ENCODE measurements at regions not wholly inside any gene's neighbourhood (a gene's known extent, or its start where the extent isn't known, plus 50 kb on each side); places are given as distances from the start of the nearest gene placed in this dataset.
"Not testable (repeated sequence)": the region's sequence is repeated elsewhere in the genome, so short reads cannot be mapped to it uniquely, and the experiment has no call there.

GRCh38 chr4:52407545-52407944 is 251.6 kb downstream of the USP46 start:
- Histone ChIP-seq H3K79me1 (replicated peaks; ENCODE audit: low read length, poor library complexity, severe bottlenecking) (no peaks in the 10 kb centered on the region), H3K9me3 (ENCODE audit: control insufficient read depth, low read length) (no peaks in the 10 kb centered on the region), H3K4me1 (ENCODE audit: control insufficient read depth, insufficient read depth, low read depth, low read length) (no peaks in the 10 kb centered on the region), H3K4me2 (ENCODE audit: low read length, poor library complexity, severe bottlenecking) (no peak overlapping the region), H3K4me3 (ENCODE audit: insufficient read depth in 1 of 2, low read depth in 1 of 2, low read length in 2 of 2) (no peak overlapping the region), H2AK5ac (ENCODE audit: low read length, severe bottlenecking) (no peak overlapping the region), H3K14ac (ENCODE audit: low read length in 2 of 2) (no peak overlapping the region), H2BK15ac (ENCODE audit: low read depth, poor library complexity, severe bottlenecking) (no peak overlapping the region), H2BK120ac (ENCODE audit: low read depth, low read length) (no peak overlapping the region), H3K9ac (ENCODE audit: low read length) (no peak overlapping the region), H2BK5ac (ENCODE audit: low read depth, low read length, poor library complexity, severe bottlenecking) (no peak overlapping the region), H2AFZ (ENCODE audit: low read depth, low read length) (no peak overlapping the region), H3K4ac (ENCODE audit: low read depth in 1 of 2, low read length in 2 of 2) (no peak overlapping the region), H4K91ac (ENCODE audit: low read length) (no peak overlapping the region), H4K8ac (ENCODE audit: low read length) (no peak overlapping the region), H3K23ac (ENCODE audit: low read length in 2 of 2) (no peak overlapping the region), H2BK12ac (ENCODE audit: low read length in 2 of 2) (no peak overlapping the region), H3K18ac (ENCODE audit: low read depth in 1 of 2, low read length in 2 of 2) (no peak overlapping the region), H3K27me3 (ENCODE audit: control insufficient read depth in 1 of 2, insufficient read depth in 1 of 2, low read length in 2 of 2) (peaks cover 0 to 49% of the 10 kb centered on the region in 2 experiments), H3K27ac (ENCODE audit: low read length, poor library complexity, severe bottlenecking) (no peak overlapping the region), H3K36me3 (ENCODE audit: control insufficient read depth in 1 of 2, insufficient read depth in 2 of 2, low read depth in 1 of 2, low read length in 2 of 2) (no peaks in the 10 kb centered on the region)
- peak; percentile 44 for DNase-seq
- 38% methylated on average over 2 of the region's 4 CpGs for WGBS

- no peaks in the 10 kb centered on the region for H3K9me3 ChIP-seq (ENCODE audit: control insufficient read depth, low read length)
- H3K4ac ChIP-seq (ENCODE audit: low read depth in 1 of 2, low read length in 2 of 2): no peak overlapping the region
- no peak overlapping the region for H4K91ac ChIP-seq (ENCODE audit: low read length)
- no peak overlapping the region for H2BK15ac ChIP-seq (ENCODE audit: low read depth, poor library complexity, severe bottlenecking)
- 32% methylated on average over 1 of the region's 1 CpG for WGBS
- H2AFZ ChIP-seq (ENCODE audit: low read depth, low read length): no peak overlapping the region
- H3K79me1 ChIP-seq (replicated peaks; ENCODE audit: low read length, poor library complexity, severe bottlenecking): no peaks in the 10 kb centered on the region
- H3K14ac ChIP-seq (ENCODE audit: low read length in 2 of 2): no peak overlapping the region
- no peak overlapping the region for H3K23ac ChIP-seq (ENCODE audit: low read length in 2 of 2)
- no peak overlapping the region for H4K8ac ChIP-seq (ENCODE audit: low read length)
- H2AK5ac ChIP-seq (ENCODE audit: low read length, severe bottlenecking): no peak overlapping the region
- no peak overlapping the region for H3K9ac ChIP-seq (ENCODE audit: low read length)
- H2BK12ac ChIP-seq (ENCODE audit: low read length in 2 of 2): no peak overlapping the region
- H3K27ac ChIP-seq (ENCODE audit: low read length, poor library complexity, severe bottlenecking): no peak overlapping the region
- H2BK5ac ChIP-seq (ENCODE audit: low read depth, low read length, poor library complexity, severe bottlenecking): no peak overlapping the region
- H3K4me3 ChIP-seq (ENCODE audit: insufficient read depth in 1 of 2, low read depth in 1 of 2, low read length in 2 of 2): no peak overlapping the region
- no peak overlapping the region for H3K4me2 ChIP-seq (ENCODE audit: low read length, poor library complexity, severe bottlenecking)
- H2BK120ac ChIP-seq (ENCODE audit: low read depth, low read length): no peak overlapping the region
- H3K36me3 ChIP-seq (ENCODE audit: control insufficient read depth in 1 of 2, insufficient read depth in 2 of 2, low read depth in 1 of 2, low read length in 2 of 2): no peaks in the 10 kb centered on the region
- peaks cover 0 to 54% of the 10 kb centered on the region in 2 experiments for H3K27me3 ChIP-seq (ENCODE audit: control insufficient read depth in 1 of 2, insufficient read depth in 1 of 2, low read length in 2 of 2)
- DNase-seq: no peak
- H3K18ac ChIP-seq (ENCODE audit: low read depth in 1 of 2, low read length in 2 of 2): peak overlapping the region; percentile 30 to 43
- H3K4me1 ChIP-seq (ENCODE audit: control insufficient read depth, insufficient read depth, low read depth, low read length): no peaks in the 10 kb centered on the region
Observed at GRCh38 chr4:52408032-52408431, 251.1 kb downstream of the USP46 start.

- H3K4me1 ChIP-seq (ENCODE audit: control insufficient read depth, insufficient read depth, low read depth, low read length): no peaks in the 10 kb centered on the region
- H3K4ac ChIP-seq (ENCODE audit: low read depth in 1 of 2, low read length in 2 of 2): no peak overlapping the region
- peak overlapping the region in 1 of 2 experiments; percentile 30 for H3K18ac ChIP-seq (ENCODE audit: low read depth in 1 of 2, low read length in 2 of 2)
- no peak overlapping the region for H2BK120ac ChIP-seq (ENCODE audit: low read depth, low read length)
- no peak overlapping the region for H3K23ac ChIP-seq (ENCODE audit: low read length in 2 of 2)
- H2AK5ac ChIP-seq (ENCODE audit: low read length, severe bottlenecking): no peak overlapping the region
- H2AFZ ChIP-seq (ENCODE audit: low read depth, low read length): no peak overlapping the region
- H3K4me3 ChIP-seq (ENCODE audit: insufficient read depth in 1 of 2, low read depth in 1 of 2, low read length in 2 of 2): no peak overlapping the region
- no peak overlapping the region for H3K9ac ChIP-seq (ENCODE audit: low read length)
- peaks cover 1% of the 10 kb centered on the region for H3K9me3 ChIP-seq (ENCODE audit: control insufficient read depth, low read length)
- H3K27me3 ChIP-seq (ENCODE audit: control insufficient read depth in 1 of 2, insufficient read depth in 1 of 2, low read length in 2 of 2): peaks cover 0 to 59% of the 10 kb centered on the region in 2 experiments
- no peak overlapping the region for H2BK15ac ChIP-seq (ENCODE audit: low read depth, poor library complexity, severe bottlenecking)
- H4K8ac ChIP-seq (ENCODE audit: low read length): no peak overlapping the region
- H2BK5ac ChIP-seq (ENCODE audit: low read depth, low read length, poor library complexity, severe bottlenecking): no peak overlapping the region
- H3K79me1 ChIP-seq (replicated peaks; ENCODE audit: low read length, poor library complexity, severe bottlenecking): no peaks in the 10 kb centered on the region
- no peak overlapping the region for H3K27ac ChIP-seq (ENCODE audit: low read length, poor library complexity, severe bottlenecking)
- 94% methylated on average over 6 of the region's 6 CpGs for WGBS
- H3K14ac ChIP-seq (ENCODE audit: low read length in 2 of 2): no peak overlapping the region
- DNase-seq: no peak
- no peak overlapping the region for H2BK12ac ChIP-seq (ENCODE audit: low read length in 2 of 2)
- no peaks in the 10 kb centered on the region for H3K36me3 ChIP-seq (ENCODE audit: control insufficient read depth in 1 of 2, insufficient read depth in 2 of 2, low read depth in 1 of 2, low read length in 2 of 2)
- H3K4me2 ChIP-seq (ENCODE audit: low read length, poor library complexity, severe bottlenecking): no peak overlapping the region
- H4K91ac ChIP-seq (ENCODE audit: low read length): no peak overlapping the region
Observed at GRCh38 chr4:52408471-52408870, 250.6 kb downstream of the USP46 start.

GRCh38 chr4:52409766-52410165 is 249.3 kb downstream of the USP46 start:
- not testable (repeated sequence) for H4K8ac ChIP-seq (ENCODE audit: low read length); H2BK15ac ChIP-seq (ENCODE audit: low read depth, poor library complexity, severe bottlenecking); H2BK12ac ChIP-seq (ENCODE audit: low read length in 2 of 2); H3K18ac ChIP-seq (ENCODE audit: low read depth in 1 of 2, low read length in 2 of 2); H3K4me2 ChIP-seq (ENCODE audit: low read length, poor library complexity, severe bottlenecking); H3K79me1 ChIP-seq (replicated peaks; ENCODE audit: low read length, poor library complexity, severe bottlenecking); H3K9ac ChIP-seq (ENCODE audit: low read length); H3K23ac ChIP-seq (ENCODE audit: low read length in 2 of 2); H2BK120ac ChIP-seq (ENCODE audit: low read depth, low read length); H3K36me3 ChIP-seq (ENCODE audit: control insufficient read depth in 1 of 2, insufficient read depth in 2 of 2, low read depth in 1 of 2, low read length in 2 of 2); H2AFZ ChIP-seq (ENCODE audit: low read depth, low read length); H3K4me3 ChIP-seq (ENCODE audit: insufficient read depth in 1 of 2, low read depth in 1 of 2, low read length in 2 of 2); H3K4me1 ChIP-seq (ENCODE audit: control insufficient read depth, insufficient read depth, low read depth, low read length); H4K91ac ChIP-seq (ENCODE audit: low read length); H2AK5ac ChIP-seq (ENCODE audit: low read length, severe bottlenecking); H3K9me3 ChIP-seq (ENCODE audit: control insufficient read depth, low read length); H3K4ac ChIP-seq (ENCODE audit: low read depth in 1 of 2, low read length in 2 of 2); H3K14ac ChIP-seq (ENCODE audit: low read length in 2 of 2); DNase-seq; H3K27ac ChIP-seq (ENCODE audit: low read length, poor library complexity, severe bottlenecking); H2BK5ac ChIP-seq (ENCODE audit: low read depth, low read length, poor library complexity, severe bottlenecking)
- WGBS: 95% methylated on average over 18 of the region's 18 CpGs
- H3K27me3 ChIP-seq (ENCODE audit: control insufficient read depth in 1 of 2, insufficient read depth in 1 of 2, low read length in 2 of 2): peaks cover 0 to 64% of the 10 kb centered on the region in 2 experiments

Data from mesenchymal stem cell (in vitro differentiated cells and primary cell).